T-helper 2 cell treated with Interferon-gamma antibody and Interleukin-4, amounts not matched to agents 100 ng/mL and 5 ng/mL, for 36 hours (primary cell): ENCODE measurements at regions not wholly inside any gene's neighbourhood (a gene's known extent, or its start where the extent isn't known, plus 50 kb on each side); places are given as distances from the start of the nearest gene placed in this dataset.

ENCODE experiments used
- intact Hi-C: fragments of 100-400 bp; cut with micrococcal nuclease; formaldehyde crosslinking; loops from one replicate; pipeline ENCODE4 v1.15.1; 2023

GRCh38 chr14:101363261-101363555 lies 198.1 kb upstream of the DIO3 start:
- intact Hi-C loops, result no loop called here

- intact Hi-C loops, result no loop called here
Observed at GRCh38 chr14:101363880-101364391, 197.4 kb upstream of the DIO3 start.

GRCh38 chr14:101364503-101365328 lies 196.6 kb upstream of the DIO3 start:
- intact Hi-C loops, result no loop called here

- intact Hi-C loops, result no loop called here
Observed at GRCh38 chr14:101365329-101366158, 195.8 kb upstream of the DIO3 start.

- intact Hi-C loops, result no loop called here
Observed at GRCh38 chr14:101367421-101368261, 193.7 kb upstream of the DIO3 start.

- intact Hi-C loops, result no loop called here
Observed at GRCh38 chr14:101368629-101369028, 192.7 kb upstream of the DIO3 start.

- intact Hi-C loops, result no loop called here
Observed at GRCh38 chr14:101369194-101369915, 191.9 kb upstream of the DIO3 start.

- intact Hi-C loops, result no loop called here
Observed at GRCh38 chr14:101369916-101370592, 191.2 kb upstream of the DIO3 start.

GRCh38 chr14:101370593-101371569 lies 190.4 kb upstream of the DIO3 start:
- intact Hi-C loops, result no loop called here

GRCh38 chr14:101371799-101372793 lies 189.2 kb upstream of the DIO3 start:
- intact Hi-C loops, result no loop called here

- intact Hi-C loops, result no loop called here
Observed at GRCh38 chr14:101372894-101373620, 188.2 kb upstream of the DIO3 start.

- intact Hi-C loops, result no loop called here
Observed at GRCh38 chr14:101373690-101374295, 187.5 kb upstream of the DIO3 start.

- intact Hi-C loops, result no loop called here
Observed at GRCh38 chr14:101374373-101375338, 186.6 kb upstream of the DIO3 start.

GRCh38 chr14:101377069-101377468 lies 184.2 kb upstream of the DIO3 start:
- intact Hi-C loops, result no loop called here

GRCh38 chr14:101379842-101380241 lies 181.5 kb upstream of the DIO3 start:
- intact Hi-C loops, result no loop called here

- intact Hi-C loops, result no loop called here
Observed at GRCh38 chr14:101380512-101380911, 180.8 kb upstream of the DIO3 start.
